Choroid plexus epithelial cell (primary cell): ENCODE measurements at regions not wholly inside any gene's neighbourhood (a gene's known extent, or its start where the extent isn't known, plus 50 kb on each side); places are given as distances from the start of the nearest gene placed in this dataset.
A peak's percentile ranks its signal among the peaks of the same experiment; 100 is the strongest.

Experiments
- DNase-seq: peaks from one replicate; pipeline ENCODE4 v3.0.0-alpha.2; 2010; ENCODE audit warnings: low read depth
- H3K4me3 ChIP-seq: 2 replicates; pipeline ENCODE4 v1.5.1; 2011; ENCODE audit warnings: low read depth, mild to moderate bottlenecking, control low read depth, low read length, moderate library complexity
- CTCF ChIP-seq: conservative IDR thresholded peaks from 2 replicates; pipeline ENCODE4 v1.5.1; 2011; ENCODE audit warnings: low read depth, mild to moderate bottlenecking, control low read depth, inconsistent platforms, low read length, moderate library complexity

DNA sequence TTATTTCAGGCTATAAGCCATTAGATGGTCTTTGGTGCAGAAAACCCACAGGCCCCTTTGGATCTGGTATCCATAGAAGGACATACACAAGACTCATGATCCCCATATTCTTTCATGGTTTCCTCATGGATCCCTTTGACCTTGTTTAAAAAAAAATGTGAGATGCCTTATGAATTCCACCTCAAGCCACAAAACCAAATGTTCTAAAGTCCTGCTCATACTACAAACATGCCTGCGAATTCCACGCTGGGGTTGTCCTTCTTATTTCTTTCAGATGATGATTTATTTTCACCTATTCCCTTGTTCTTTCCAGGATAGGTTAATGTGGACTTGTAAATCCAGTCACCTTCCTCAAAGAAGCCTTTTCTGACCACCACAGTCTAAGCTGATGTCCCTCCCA is 256.9 kb upstream of the DPYD start:
- no peak overlapping the region for H3K4me3 ChIP-seq
- no peak for TF ChIP-seq CTCF
- peak; percentile 31 for DNase-seq

DNA sequence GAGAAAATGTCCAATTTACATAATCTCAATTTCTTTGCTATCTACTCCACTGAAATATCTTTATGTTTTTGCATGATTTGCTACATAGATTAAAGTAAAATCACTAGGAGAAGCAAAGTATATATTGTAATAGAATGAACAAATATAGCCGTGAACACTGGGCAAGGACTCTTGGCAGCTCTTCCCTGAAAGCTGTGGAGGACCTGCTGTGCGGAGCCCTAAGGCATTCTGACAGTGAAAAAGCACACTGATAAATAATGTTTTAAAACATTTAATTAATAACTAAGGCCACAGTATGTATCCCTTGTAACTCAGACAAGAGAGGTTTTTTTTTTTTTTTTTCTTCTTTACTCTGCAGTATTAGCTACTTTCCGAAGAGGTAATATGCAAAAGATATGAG is 256.1 kb upstream of the DPYD start:
- TF ChIP-seq CTCF = no peak
- peak; percentile 14 for DNase-seq
- H3K4me3 ChIP-seq = no peak overlapping the region

GRCh38 chr1:98176414-98176813 is 255.6 kb upstream of the DPYD start:
- TF ChIP-seq CTCF = no peak
- no peak overlapping the region for H3K4me3 ChIP-seq
- DNase-seq = no peak

DNA sequence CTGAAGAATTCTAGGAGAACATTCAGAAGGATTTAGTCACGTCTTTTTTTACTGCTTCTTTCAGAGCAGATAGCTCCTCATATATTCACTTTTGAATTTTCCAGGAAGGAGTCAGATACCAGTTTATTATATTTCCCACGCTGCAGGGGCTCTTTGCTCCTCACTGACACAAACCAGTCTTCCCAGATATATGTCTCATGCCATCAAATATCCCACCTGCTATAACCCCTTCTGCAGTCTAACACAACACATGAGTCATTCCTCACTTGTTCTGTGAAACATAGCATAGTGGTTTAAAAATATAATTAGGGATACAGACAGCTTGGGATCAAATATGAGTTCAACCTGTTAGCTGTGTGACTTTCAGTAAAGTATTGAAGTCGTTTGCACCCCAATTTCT is 251.7 kb upstream of the DPYD start:
- no peak for TF ChIP-seq CTCF
- no peak overlapping the region for H3K4me3 ChIP-seq
- DNase-seq = no peak

DNA sequence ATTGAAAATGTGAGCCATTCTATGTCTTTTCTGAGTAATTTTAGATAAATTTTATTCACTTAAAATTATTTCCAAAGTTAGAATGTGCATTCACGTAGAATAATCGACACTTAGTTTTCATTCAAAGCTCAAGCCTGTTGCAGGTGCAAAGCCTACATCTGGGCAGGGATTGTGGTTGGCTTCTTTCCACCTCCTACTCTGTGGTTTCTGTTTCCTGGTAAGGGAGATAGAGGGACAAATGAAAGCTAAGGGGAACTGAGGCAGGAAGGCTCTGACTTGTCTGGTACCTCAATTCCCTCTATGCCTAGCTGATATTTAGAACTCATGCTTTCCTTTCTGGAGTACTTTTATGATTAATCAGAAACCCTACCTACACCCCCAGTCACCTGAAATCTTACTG is 251.2 kb upstream of the DPYD start:
- no peak for TF ChIP-seq CTCF
- no peak overlapping the region for H3K4me3 ChIP-seq

GRCh38 chr1:98164509-98164908 is 243.7 kb upstream of the DPYD start:
- no peak for TF ChIP-seq CTCF
- no peak overlapping the region for H3K4me3 ChIP-seq
- DNase-seq = no peak

More for the DNA sequence above, 251.2 kb upstream of the DPYD start:
- no peak for DNase-seq

GRCh38 chr1:98157524-98158313 is 236.9 kb upstream of the DPYD start:
- DNase-seq = peak; percentile 9
- H3K4me3 ChIP-seq = no peak overlapping the region
- no peak for TF ChIP-seq CTCF
